Right lobe of liver (tissue), 4 donors: ENCODE measurements at regions not wholly inside any gene's neighbourhood (a gene's known extent, or its start where the extent isn't known, plus 50 kb on each side); places are given as distances from the start of the nearest gene placed in this dataset.

ENCODE experiments used
- CTCF ChIP-seq, 4 donors: fragments of 200-600 bp in 3 of 4; fragments of 450-650 bp in 1 of 4; IDR thresholded peaks; one replicate each; pipeline versions ENCODE4 v1.5.1 to v1.8.0; 2016 to 2022; ENCODE audit warnings: antibody characterized with exemption in 4 of 4, mild to moderate bottlenecking in 2 of 4
- POLR2A ChIP-seq: fragments of 450-650 bp; IDR thresholded peaks from one replicate; pipeline ENCODE4 v1.6.1; 2017; ENCODE audit warnings: antibody characterized with exemption, mild to moderate bottlenecking
- donor health status: DM: no; HTN: no; CAD: no.
- donor health status: DM: no; HTN: no; CAD: no.
- donor health status: DM: no; HTN: yes; CAD: no.

GRCh38 chr15:36185845-36186244 is 393.6 kb upstream of the CDIN1 start:
- no peak for TF ChIP-seq CTCF (IDR thresholded peaks at IDR 0.05)
- TF ChIP-seq POLR2A: no peak
